Endothelial cell of umbilical vein (primary cell): ENCODE measurements at regions not wholly inside any gene's neighbourhood (a gene's known extent, or its start where the extent isn't known, plus 50 kb on each side); places are given as distances from the start of the nearest gene placed in this dataset.

Source experiments
- BruUV-seq: library from RNA; stranded (reverse); fragments of 400-500 nt; replicated peaks from 2 replicates; lab custom pipeline; 2021; lab: Mats Ljungman, UMichigan
- CTCF ChIA-PET: fragments of 300-600, 350-600 bp; sonication (Branson Sonifier 250); formaldehyde crosslinking; loops from one replicate; lab custom pipeline; 2021; ENCODE audit warnings: antibody characterized with exemption, inconsistent platforms; lab: Charles Lee
- POLR2A ChIA-PET: fragments of 300-600, 350-600 bp; sonication (Branson Sonifier 250); formaldehyde crosslinking; loops from one replicate; lab custom pipeline; 2021; ENCODE audit warnings: antibody characterized with exemption, inconsistent platforms; lab: Charles Lee
- DNase-seq: peaks from one replicate; pipeline ENCODE4 v3.0.0-alpha.2; 2011; ENCODE audit warnings: low read depth, low spot score
- FAIRE-seq: peaks from 2 replicates; lab custom pipeline; 2011; peaks lifted over from hg19 to GRCh38; lab: Jason Lieb, UNC
- H2AFZ ChIP-seq: 2 replicates; pipeline ENCODE4 v1.6.0; 2012; ENCODE audit warnings: low read depth, low read length, control low read depth, inconsistent platforms
- H3K27ac ChIP-seq: 2 replicates; pipeline ENCODE4 v1.5.1; 2011; ENCODE audit warnings: low read depth, mild to moderate bottlenecking, control low read depth, low read length, moderate library complexity; ENCODE audit not compliant: insufficient read depth
- H3K27me3 ChIP-seq, 2 experiments: 2 replicates each; pipeline versions ENCODE4 v1.6.0 to v1.6.1; 2011; ENCODE audit warnings: low read length in 2 of 2, mixed read lengths in 1 of 2; ENCODE audit not compliant: control insufficient read depth in 2 of 2, insufficient read depth in 2 of 2
- H3K36me3 ChIP-seq, 2 experiments: 2 replicates in 1 of 2; 3 replicates in 1 of 2; pipeline ENCODE4 v1.5.1; 2011; ENCODE audit warnings: low read length in 2 of 2, mild to moderate bottlenecking in 1 of 2, moderate library complexity in 1 of 2; ENCODE audit not compliant: control insufficient read depth in 2 of 2, insufficient read depth in 2 of 2; ENCODE audit errors: extremely low read depth in 1 of 2
- H3K4me1 ChIP-seq: 3 replicates; pipeline ENCODE4 v1.5.1; 2011; ENCODE audit warnings: mild to moderate bottlenecking, low read length; ENCODE audit not compliant: control insufficient read depth, insufficient read depth; ENCODE audit errors: extremely low read depth
- H3K4me2 ChIP-seq: 2 replicates; pipeline ENCODE4 v1.6.1; 2011; ENCODE audit warnings: low read length, control low read depth, mixed read lengths; ENCODE audit not compliant: insufficient read depth
- H3K4me3 ChIP-seq, 3 experiments: fragments of 200-600 bp in 1 of 3; sonication (generic), shearing (Covaris generic) in 1 of 3; replicated peaks in 1 of 3; 2 replicates each; pipeline ENCODE4 v1.5.1; 2011 to 2016; ENCODE audit warnings: control low read depth in 3 of 3, low read length in 3 of 3, mild to moderate bottlenecking in 2 of 3, inconsistent platforms in 1 of 3, low read depth in 1 of 3, moderate library complexity in 1 of 3; ENCODE audit not compliant: insufficient read depth in 1 of 3
- H3K79me2 ChIP-seq: 2 replicates; pipeline ENCODE4 v1.6.0; 2012; ENCODE audit warnings: low read length, inconsistent platforms; ENCODE audit not compliant: control insufficient read depth, insufficient read depth
- H3K9ac ChIP-seq: replicated peaks from 2 replicates; pipeline ENCODE3; 2011; ENCODE audit warnings: low read length, control low read depth; ENCODE audit not compliant: insufficient read depth; ENCODE audit errors: extremely low read depth
- H3K9me1 ChIP-seq: replicated peaks from 3 replicates; pipeline ENCODE4 v1.6.0; 2011; ENCODE audit warnings: mild to moderate bottlenecking, low read length; ENCODE audit not compliant: control insufficient read depth, insufficient read depth; ENCODE audit errors: extremely low read depth
- H3K9me3 ChIP-seq: replicated peaks from 2 replicates; pipeline ENCODE4 v1.5.1; 2012; ENCODE audit warnings: low read length, inconsistent platforms; ENCODE audit not compliant: control insufficient read depth, insufficient read depth
- H4K20me1 ChIP-seq: replicated peaks from 2 replicates; pipeline ENCODE3; 2011; ENCODE audit warnings: mild to moderate bottlenecking, low read length; ENCODE audit not compliant: control insufficient read depth, insufficient read depth; ENCODE audit errors: extremely low read depth
- CTCF ChIP-seq, 2 donors: IDR thresholded peaks; 1 replicate in 1 of 2; 2 replicates in 1 of 2; pipeline ENCODE4 v1.5.1; 2011; ENCODE audit warnings: low read length in 2 of 2, mild to moderate bottlenecking in 2 of 2, moderate library complexity in 2 of 2, control low read depth in 1 of 2, inconsistent platforms in 1 of 2, low read depth in 1 of 2; ENCODE audit not compliant: insufficient read depth in 1 of 2; ENCODE audit errors: extremely low read depth in 1 of 2
- EZH2 ChIP-seq: IDR thresholded peaks from 2 replicates; pipeline ENCODE4 v1.6.1; 2012; ENCODE audit warnings: borderline replicate concordance, low read depth, mild to moderate bottlenecking, moderate library complexity, low read length, inconsistent platforms; ENCODE audit not compliant: severe bottlenecking
- FOS ChIP-seq: IDR thresholded peaks from 2 replicates; pipeline ENCODE4 v1.6.1; 2011; ENCODE audit warnings: mild to moderate bottlenecking, low read length, moderate library complexity, borderline replicate concordance; ENCODE audit not compliant: insufficient read depth
- GATA2 ChIP-seq: IDR thresholded peaks from 2 replicates; pipeline ENCODE4 v1.7.0; 2011; ENCODE audit warnings: low read depth, mild to moderate bottlenecking, moderate library complexity, mixed read lengths, low read length; ENCODE audit not compliant: insufficient read length, insufficient read depth
- JUN ChIP-seq: IDR thresholded peaks from 2 replicates; pipeline ENCODE4 v1.6.1; 2011; ENCODE audit warnings: borderline replicate concordance, low read depth; ENCODE audit not compliant: insufficient read length, insufficient read depth
- MYC ChIP-seq: IDR thresholded peaks from one replicate; pipeline ENCODE4 v1.6.1; 2011; ENCODE audit warnings: mild to moderate bottlenecking, low read depth, low read length
- POLR2A ChIP-seq: IDR thresholded peaks from 2 replicates; pipeline ENCODE4 v1.6.1; 2012; ENCODE audit warnings: low read depth, mild to moderate bottlenecking, control low read depth, low read length
- POLR2AphosphoS5 ChIP-seq: IDR thresholded peaks from 2 replicates; pipeline ENCODE4 v1.6.1; 2012; ENCODE audit warnings: low read depth, mild to moderate bottlenecking, control low read depth, low read length, moderate library complexity; ENCODE audit not compliant: insufficient read depth
- dilution Hi-C: fragments of 300-500 bp; cut with MboI; formaldehyde crosslinking; loops from one replicate; pipeline ENCODE4 v1.15.0; 2019; ENCODE audit warnings: low sequenced_read_pairs; ENCODE audit not compliant: extremely low pct_ligation_motif_present
- intact Hi-C: fragments of 100-400 bp; cut with micrococcal nuclease; formaldehyde crosslinking; loops from one replicate; pipeline ENCODE4 v1.10.0; 2022
- TF ChIP-seq, protein P1 (sequence below): IDR thresholded peaks from 2 replicates; pipeline ENCODE4 v1.6.1; 2011; ENCODE audit not compliant: insufficient read depth, insufficient read length

DNA sequence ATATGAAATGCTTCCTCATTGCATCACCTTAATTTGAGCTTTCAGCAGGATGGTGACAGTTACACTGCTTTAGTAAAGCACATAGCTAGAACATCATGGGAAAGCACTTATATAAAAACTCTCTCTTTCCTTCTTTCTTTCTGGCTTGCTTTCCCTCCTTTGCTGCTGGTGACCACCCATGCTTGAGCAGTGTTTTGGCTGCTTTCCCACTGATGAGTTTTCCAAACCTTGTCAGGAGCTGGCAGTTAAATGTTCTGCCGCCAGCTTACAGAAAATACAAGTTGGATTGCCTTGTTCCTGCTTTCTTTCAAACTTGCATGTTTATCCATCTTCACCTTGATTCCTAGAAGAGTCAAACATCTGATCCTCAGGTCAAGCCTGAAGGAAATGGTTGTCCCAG, 323.9 kb downstream of the FOXA2 start:
- H3K4me1 ChIP-seq = no peaks in the 10 kb centered on the region
- intact Hi-C loops (no loop called here), dilution Hi-C loops (no loop called here)
- H3K9me3 ChIP-seq = peaks cover 3% of the 10 kb centered on the region
- TF ChIP-seq MYC (no peak), POLR2A (no peak), JUN (no peak), CTCF (IDR thresholded peaks at IDR 0.05; ENCODE audit: extremely low read depth in 1 of 2, insufficient read depth in 1 of 2, low read depth in 1 of 2, low read length in 2 of 2) (no peak), EZH2 (no peak), POLR2AphosphoS5 (no peak), GATA2 (no peak), FOS (no peak)
- TF ChIP-seq, protein P1, sequence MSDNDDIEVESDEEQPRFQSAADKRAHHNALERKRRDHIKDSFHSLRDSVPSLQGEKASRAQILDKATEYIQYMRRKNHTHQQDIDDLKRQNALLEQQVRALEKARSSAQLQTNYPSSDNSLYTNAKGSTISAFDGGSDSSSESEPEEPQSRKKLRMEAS = no peak
- H3K27ac ChIP-seq = no peak overlapping the region
- no peak overlapping the region for H3K4me2 ChIP-seq
- FAIRE-seq = no peak
- no TSS peak for BruUV-seq
- DNase-seq = no peak
- POLR2A ChIA-PET = no interaction called here
- CTCF ChIA-PET = no interaction called here
- H3K4me3 ChIP-seq = no peak overlapping the region
- H4K20me1 ChIP-seq = no peaks in the 10 kb centered on the region
- H3K27me3 ChIP-seq = no peaks in the 10 kb centered on the region
- H2AFZ ChIP-seq = no peak overlapping the region
- H3K9me1 ChIP-seq = no peaks in the 10 kb centered on the region
- no peak overlapping the region for H3K9ac ChIP-seq
- H3K36me3 ChIP-seq = no peaks in the 10 kb centered on the region
- H3K79me2 ChIP-seq = no peaks in the 10 kb centered on the region
